C4-2B (cell line): ENCODE measurements at regions not wholly inside any gene's neighbourhood (a gene's known extent, or its start where the extent isn't known, plus 50 kb on each side); places are given as distances from the start of the nearest gene placed in this dataset.

Experiments
- CTCF ChIP-seq: fragments of 450-650 bp; conservative IDR thresholded peaks from 2 replicates; pipeline ENCODE4 v1.5.1; 2017; ENCODE audit warnings: mild to moderate bottlenecking
- ZFX ChIP-seq: fragments of 450-650 bp; IDR thresholded peaks from 2 replicates; pipeline ENCODE4 v1.6.1; 2017

- no peak for TF ChIP-seq CTCF
- no peak for TF ChIP-seq ZFX
Measured at GRCh38 chr13:105389373-105389772, 1146.1 kb downstream of the EFNB2 start.
